Spleen (tissue), 11 donors: ENCODE measurements at regions not wholly inside any gene's neighbourhood (a gene's known extent, or its start where the extent isn't known, plus 50 kb on each side); places are given as distances from the start of the nearest gene placed in this dataset.

Experiments used
- DNase-seq: peaks from one replicate; pipeline ENCODE4 v3.0.0-alpha.2; 2020
- H3K27ac ChIP-seq, 8 donors: fragments of 200-600 bp; sonication (generic) in 7 of 8; 1 replicate in 4 of 8; 2 replicates in 4 of 8; pipeline versions ENCODE4 v1.5.0 to v1.8.0; 2016 to 2021; ENCODE audit warnings: inconsistent platforms in 4 of 8, mild to moderate bottlenecking in 4 of 8, moderate library complexity in 1 of 8
- H3K27me3 ChIP-seq, 7 donors: fragments of 200-600 bp; sonication (generic) in 6 of 7; replicated peaks in 1 of 7; 1 replicate in 4 of 7; 2 replicates in 3 of 7; pipeline versions ENCODE4 v1.5.0 to v1.8.0; 2016 to 2021; ENCODE audit warnings: inconsistent platforms in 3 of 7, mild to moderate bottlenecking in 1 of 7
- H3K36me3 ChIP-seq, 6 donors: fragments of 200-600 bp; sonication (generic) in 5 of 6; 1 replicate in 4 of 6; 2 replicates in 2 of 6; pipeline versions ENCODE4 v1.5.0 to v1.8.0; 2016 to 2021; ENCODE audit warnings: inconsistent platforms in 2 of 6
- H3K4me1 ChIP-seq, 6 donors: fragments of 200-600 bp; sonication (generic) in 5 of 6; 1 replicate in 3 of 6; 2 replicates in 3 of 6; pipeline versions ENCODE4 v1.5.0 to v1.8.0; 2016 to 2021; ENCODE audit warnings: inconsistent platforms in 3 of 6
- H3K4me3 ChIP-seq, 8 donors: fragments of 200-600 bp; sonication (generic) in 7 of 8; 1 replicate in 4 of 8; 2 replicates in 4 of 8; pipeline versions ENCODE4 v1.5.0 to v1.8.0; 2016 to 2021; ENCODE audit warnings: inconsistent platforms in 4 of 8, mild to moderate bottlenecking in 4 of 8, moderate library complexity in 2 of 8
- H3K9me3 ChIP-seq, 8 donors: fragments of 200-600 bp; sonication (generic) in 7 of 8; 1 replicate in 4 of 8; 2 replicates in 4 of 8; pipeline versions ENCODE4 v1.5.0 to v1.8.0; 2016 to 2021; ENCODE audit warnings: inconsistent platforms in 4 of 8
- CTCF ChIP-seq, 11 experiments: fragments of 200-600 bp in 7 of 11; fragments of 450-650 bp in 4 of 11; sonication (generic) in 4 of 11; IDR thresholded peaks in 8 of 11; conservative IDR thresholded peaks in 3 of 11; 1 replicate in 7 of 11; 2 replicates in 4 of 11; pipeline versions ENCODE4 v1.4.0 to v1.8.0; 2016 to 2021; ENCODE audit warnings: antibody characterized with exemption in 11 of 11, inconsistent platforms in 4 of 11, mild to moderate bottlenecking in 1 of 11
- POLR2A ChIP-seq, 3 donors: fragments of 450-650 bp; IDR thresholded peaks; one replicate each; pipeline ENCODE4 v1.5.1; 2017; ENCODE audit warnings: antibody characterized with exemption in 3 of 3, mild to moderate bottlenecking in 1 of 3
- POLR2AphosphoS5 ChIP-seq, 3 donors: sonication (generic); formaldehyde crosslinking; IDR thresholded peaks; one replicate each; pipeline ENCODE4 v1.5.1; 2017; ENCODE audit warnings: antibody characterized with exemption in 3 of 3
- WGBS, 5 donors: extraction: QIAGEN DNeasy Blood & Tissue Kit in 3 of 5; methylation state at CpG; one replicate each; pipeline versions ENCODE4 v1.1.5 to v1.1.7; 2013 to 2018; 5-methylcytosine and 5-hydroxymethylcytosine counted together
- intact Hi-C: fragments of 100-400 bp; cut with DNase I; formaldehyde crosslinking; loops from one replicate; pipeline ENCODE4 v1.15.0; 2023; ENCODE audit warnings: low total_unique reads
- donor health status: healthy with polysubstance abuse.
- donor health status: DM: no; HTN: no; CAD: no; lungs with moderate emphysema.
- donor health status: DM: no; HTN: no; CAD: no.
- donor health status: Bipolar disorder and iron deficiency.
- donor health status: healthy.
- donor health status: DM: no; HTN: no; CAD: no.
- donor health status: DM: yes; HTN: yes; CAD: no.

DNA sequence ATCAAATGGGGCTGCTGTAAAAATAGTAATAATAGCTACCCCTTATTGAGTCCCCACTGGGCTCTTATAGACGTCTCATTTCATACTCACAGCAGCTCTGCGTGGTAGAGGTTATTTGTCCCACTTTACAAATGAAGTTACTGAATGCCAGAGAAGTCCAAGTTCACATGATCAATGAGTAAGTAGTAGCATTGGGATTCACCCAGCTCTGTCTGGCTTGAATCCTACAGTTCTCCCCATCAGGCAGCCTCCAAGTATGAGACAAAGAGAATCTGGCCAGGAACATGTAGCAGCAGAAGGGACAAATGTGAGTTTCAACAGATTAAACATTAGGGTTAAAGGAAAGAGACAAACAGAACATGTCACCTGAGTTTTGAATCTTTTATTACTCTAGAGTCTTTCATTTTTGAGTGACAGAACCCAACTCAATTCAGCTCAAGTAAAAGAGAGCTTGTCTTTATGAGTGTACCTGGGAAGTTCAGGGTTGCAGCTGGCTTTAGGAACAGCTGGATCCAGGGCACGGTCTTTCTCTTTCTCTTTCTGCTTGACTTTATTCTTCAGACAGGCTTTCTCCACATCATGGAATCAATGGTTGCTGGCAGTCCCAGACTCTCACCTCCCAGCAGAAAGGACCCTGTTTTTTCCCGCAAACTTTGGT, 64.1 kb upstream of the JDP2 start:
- Histone ChIP-seq H3K27me3 (no peaks in the 10 kb centered on the region), H3K4me3 (no peak overlapping the region), H3K9me3 (no peaks in the 10 kb centered on the region), H3K4me1 (peaks cover 0 to 4% (median 0%) of the 10 kb centered on the region in 6 donors), H3K27ac (peak overlapping the region in 2 of 8 donors; percentile 28 to 41), H3K36me3 (no peaks in the 10 kb centered on the region)
- TF ChIP-seq POLR2A (IDR thresholded peaks at IDR 0.05) = no peak
- no peak for TF ChIP-seq CTCF (IDR thresholded peaks at IDR 0.05 in 8 of 11, conservative IDR thresholded peaks at IDR 0.05 in 3 of 11)
- no peak for TF ChIP-seq POLR2AphosphoS5 (IDR thresholded peaks at IDR 0.05)
- intact Hi-C loops = no loop called here
- 69 to 89% (median 83%) methylated on average over 4 of the region's 4 CpGs for WGBS, 5 donors
- no peak for DNase-seq

DNA sequence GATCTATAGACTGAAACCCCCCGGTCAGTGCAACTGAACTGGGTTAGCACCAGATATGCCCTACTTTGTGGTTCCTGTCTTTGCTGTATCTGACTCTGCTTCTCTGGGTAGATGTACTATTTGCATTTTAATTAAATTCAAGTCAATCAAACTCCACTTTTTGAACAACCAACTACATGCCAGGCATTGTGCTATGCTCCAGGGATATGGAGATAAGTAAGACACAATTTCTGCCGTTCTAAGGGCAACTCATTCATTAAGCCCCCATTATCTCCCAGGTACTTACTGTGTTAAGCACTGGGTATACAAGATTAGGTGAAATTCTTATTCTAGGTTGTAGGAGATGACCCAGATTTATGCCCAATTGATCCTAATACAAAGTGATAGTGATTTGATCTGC, 62.7 kb upstream of the JDP2 start:
- intact Hi-C loops = no loop called here
- WGBS, 5 donors = 69 to 93% (median 82%) methylated on average over 2 of the region's 2 CpGs

GRCh38 chr14:75366963-75367362, 60.9 kb upstream of the JDP2 start:
- Histone ChIP-seq H3K4me1 (peaks cover 0 to 16% (median 7%) of the 10 kb centered on the region in 6 donors), H3K9me3 (no peaks in the 10 kb centered on the region), H3K4me3 (no peak overlapping the region), H3K27me3 (no peaks in the 10 kb centered on the region), H3K36me3 (no peaks in the 10 kb centered on the region), H3K27ac (no peak overlapping the region)
- DNase-seq = no peak
- WGBS, 5 donors = 74 to 84% (median 81%) methylated on average over 5 of the region's 5 CpGs
- intact Hi-C loops = no loop called here
- TF ChIP-seq CTCF (IDR thresholded peaks at IDR 0.05 in 8 of 11, conservative IDR thresholded peaks at IDR 0.05 in 3 of 11) (no peak), POLR2A (IDR thresholded peaks at IDR 0.05) (no peak), POLR2AphosphoS5 (IDR thresholded peaks at IDR 0.05) (no peak)

More for the DNA sequence above, 62.7 kb upstream of the JDP2 start:
- no peak overlapping the region for H3K4me3 ChIP-seq
- TF ChIP-seq POLR2A (IDR thresholded peaks at IDR 0.05) (no peak), POLR2AphosphoS5 (IDR thresholded peaks at IDR 0.05) (no peak), CTCF (IDR thresholded peaks at IDR 0.05 in 8 of 11, conservative IDR thresholded peaks at IDR 0.05 in 3 of 11) (no peak)
- H3K4me1 ChIP-seq = peaks cover 0 to 13% (median 4%) of the 10 kb centered on the region in 6 donors
- no peaks in the 10 kb centered on the region for H3K9me3 ChIP-seq
- no peak for DNase-seq
- no peaks in the 10 kb centered on the region for H3K27me3 ChIP-seq
- H3K36me3 ChIP-seq = no peaks in the 10 kb centered on the region
- no peak overlapping the region for H3K27ac ChIP-seq

DNA sequence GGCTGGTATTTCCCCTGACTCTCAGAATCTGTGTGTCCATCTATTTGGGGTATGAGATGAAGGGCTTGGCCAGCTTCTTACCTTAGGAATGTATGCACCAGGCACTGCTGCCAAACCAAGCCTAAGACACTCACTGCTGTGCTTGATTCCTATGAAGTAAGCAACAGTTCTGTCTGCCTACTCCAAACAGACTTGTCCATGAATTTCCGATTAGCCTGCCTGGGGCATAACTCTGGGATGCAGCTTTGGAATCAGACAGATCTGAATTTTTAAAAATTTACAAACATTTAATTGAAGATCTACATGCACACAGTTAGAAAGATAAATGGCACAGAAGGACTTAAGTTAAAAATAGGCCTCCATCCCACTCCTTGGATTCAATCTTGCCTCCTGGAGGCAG, 59.5 kb upstream of the JDP2 start:
- Histone ChIP-seq H3K4me3 (no peak overlapping the region), H3K9me3 (no peaks in the 10 kb centered on the region), H3K27me3 (no peaks in the 10 kb centered on the region), H3K36me3 (no peaks in the 10 kb centered on the region), H3K27ac (no peak overlapping the region), H3K4me1 (peaks cover 0 to 26% (median 12%) of the 10 kb centered on the region in 6 donors)
- WGBS, 5 donors = 94 to 100% (median 97%) methylated on average over 1 of the region's 1 CpG
- DNase-seq = no peak
- no peak for TF ChIP-seq POLR2A (IDR thresholded peaks at IDR 0.05)
- TF ChIP-seq CTCF (IDR thresholded peaks at IDR 0.05 in 8 of 11, conservative IDR thresholded peaks at IDR 0.05 in 3 of 11) = no peak
- TF ChIP-seq POLR2AphosphoS5 (IDR thresholded peaks at IDR 0.05) = no peak
- intact Hi-C loops = no loop called here
